Bronchial epithelial cell (primary cell): ENCODE measurements at regions not wholly inside any gene's neighbourhood (a gene's known extent, or its start where the extent isn't known, plus 50 kb on each side); places are given as distances from the start of the nearest gene placed in this dataset.

Source experiments
- DNase-seq: peaks from one replicate; pipeline ENCODE4 v3.0.0-alpha.2; 2010; ENCODE audit warnings: low read depth
- FAIRE-seq: peaks from 2 replicates; lab custom pipeline; 2011; peaks lifted over from hg19 to GRCh38; lab: Jason Lieb, UNC
- H3K27me3 ChIP-seq: 2 replicates; pipeline ENCODE4 v1.5.1; 2011; ENCODE audit warnings: low read length; ENCODE audit not compliant: control insufficient read depth, insufficient read depth
- H3K36me3 ChIP-seq: 2 replicates; pipeline ENCODE4 v1.5.1; 2011; ENCODE audit warnings: low read length; ENCODE audit not compliant: control insufficient read depth, insufficient read depth
- H3K4me3 ChIP-seq: 2 replicates; pipeline ENCODE4 v1.5.1; 2011; ENCODE audit warnings: mild to moderate bottlenecking, low read depth, low read length, control low read depth
- TF ChIP-seq, protein P1 (sequence below): IDR thresholded peaks from 2 replicates; pipeline ENCODE4 v1.5.1; 2011; ENCODE audit warnings: mild to moderate bottlenecking, moderate library complexity, low read length, control low read depth, inconsistent platforms; ENCODE audit not compliant: insufficient read depth, severe bottlenecking

DNA sequence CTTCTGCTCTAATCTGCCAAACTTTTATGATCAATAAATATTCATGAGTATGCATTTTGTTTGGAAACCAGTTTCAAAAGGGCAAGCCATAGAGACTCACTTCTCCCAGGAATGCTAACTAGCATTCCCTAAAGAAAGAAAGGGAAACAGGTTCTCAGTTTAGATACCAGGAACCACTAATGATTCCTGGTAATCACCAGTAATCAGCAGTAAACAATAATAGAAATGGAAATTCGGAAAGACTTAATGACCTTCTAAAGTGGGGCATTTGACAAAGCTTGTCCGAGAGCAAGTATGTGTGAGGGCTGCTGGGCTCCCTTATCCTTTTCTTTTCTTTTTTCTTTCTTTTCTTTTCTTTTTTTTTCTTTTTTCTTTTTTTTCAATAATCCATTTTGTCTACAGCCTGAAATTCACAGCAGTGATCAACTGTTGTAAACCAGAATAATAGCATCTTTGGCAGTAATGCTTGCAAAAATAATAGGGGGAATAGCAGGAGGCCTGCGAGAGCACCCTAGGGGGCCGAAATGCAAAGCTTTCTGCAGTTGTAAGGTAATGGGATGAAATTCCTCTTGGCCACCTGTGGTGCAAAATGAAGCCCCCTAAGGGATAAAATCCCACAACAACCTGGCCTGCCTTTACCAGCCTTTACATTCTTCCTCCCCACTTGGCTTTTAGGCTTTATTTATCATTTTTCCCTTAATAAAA lies 253.2 kb downstream of the ZPLD1 start:
- Histone ChIP-seq H3K27me3 (no peaks in the 10 kb centered on the region), H3K4me3 (no peak overlapping the region), H3K36me3 (no peaks in the 10 kb centered on the region)
- TF ChIP-seq, protein P1, sequence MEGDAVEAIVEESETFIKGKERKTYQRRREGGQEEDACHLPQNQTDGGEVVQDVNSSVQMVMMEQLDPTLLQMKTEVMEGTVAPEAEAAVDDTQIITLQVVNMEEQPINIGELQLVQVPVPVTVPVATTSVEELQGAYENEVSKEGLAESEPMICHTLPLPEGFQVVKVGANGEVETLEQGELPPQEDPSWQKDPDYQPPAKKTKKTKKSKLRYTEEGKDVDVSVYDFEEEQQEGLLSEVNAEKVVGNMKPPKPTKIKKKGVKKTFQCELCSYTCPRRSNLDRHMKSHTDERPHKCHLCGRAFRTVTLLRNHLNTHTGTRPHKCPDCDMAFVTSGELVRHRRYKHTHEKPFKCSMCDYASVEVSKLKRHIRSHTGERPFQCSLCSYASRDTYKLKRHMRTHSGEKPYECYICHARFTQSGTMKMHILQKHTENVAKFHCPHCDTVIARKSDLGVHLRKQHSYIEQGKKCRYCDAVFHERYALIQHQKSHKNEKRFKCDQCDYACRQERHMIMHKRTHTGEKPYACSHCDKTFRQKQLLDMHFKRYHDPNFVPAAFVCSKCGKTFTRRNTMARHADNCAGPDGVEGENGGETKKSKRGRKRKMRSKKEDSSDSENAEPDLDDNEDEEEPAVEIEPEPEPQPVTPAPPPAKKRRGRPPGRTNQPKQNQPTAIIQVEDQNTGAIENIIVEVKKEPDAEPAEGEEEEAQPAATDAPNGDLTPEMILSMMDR, result no peak
- DNase-seq (no peak), FAIRE-seq (no peak)

DNA sequence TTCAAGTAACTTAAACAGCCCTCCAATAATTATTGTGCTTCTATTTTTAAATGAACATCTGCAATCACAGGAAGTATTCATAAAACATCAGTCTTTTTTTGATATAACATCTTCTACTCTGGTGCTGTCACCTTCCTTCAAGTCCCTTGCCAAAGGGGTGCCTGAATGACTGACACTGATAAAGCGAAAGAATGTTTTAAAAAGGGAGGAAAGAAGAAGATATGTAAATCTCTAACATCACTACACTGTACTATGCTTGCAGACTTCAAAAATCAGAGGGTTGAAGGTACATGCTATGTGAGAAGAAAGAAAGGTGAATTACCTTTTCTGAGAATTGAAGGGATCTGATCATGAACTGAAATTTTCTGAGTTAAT lies 253.7 kb downstream of the ZPLD1 start:
- TF ChIP-seq, protein P1, result no peak
- Histone ChIP-seq H3K27me3 (peaks cover under 1% of the 10 kb centered on the region), H3K36me3 (no peaks in the 10 kb centered on the region), H3K4me3 (no peak overlapping the region)
- FAIRE-seq (no peak), DNase-seq (no peak)

GRCh38 chr3:102691507-102691906 lies 256.7 kb downstream of the ZPLD1 start:
- H3K27me3 ChIP-seq, result peaks cover 2% of the 10 kb centered on the region
- H3K4me3 ChIP-seq, result no peak overlapping the region
- TF ChIP-seq, protein P1, result no peak
- FAIRE-seq (no peak), DNase-seq (no peak)
- H3K36me3 ChIP-seq, result no peaks in the 10 kb centered on the region

- TF ChIP-seq, protein P1, result no peak
Observed at GRCh38 chr3:102699104-102699818, 264.4 kb downstream of the ZPLD1 start.

GRCh38 chr3:102699819-102700140 lies 265.0 kb downstream of the ZPLD1 start:
- Histone ChIP-seq H3K36me3 (no peaks in the 10 kb centered on the region), H3K4me3 (no peak overlapping the region), H3K27me3 (no peaks in the 10 kb centered on the region)
- TF ChIP-seq, protein P1, result no peak
- DNase-seq (no peak), FAIRE-seq (no peak)

More at GRCh38 chr3:102699104-102699818, 264.4 kb downstream of the ZPLD1 start:
- Histone ChIP-seq H3K27me3 (no peaks in the 10 kb centered on the region), H3K4me3 (no peak overlapping the region), H3K36me3 (no peaks in the 10 kb centered on the region)
- FAIRE-seq (no peak), DNase-seq (no peak)
